ENCODE measurements at regions not wholly inside any gene's neighbourhood (a gene's known extent, or its start where the extent isn't known, plus 50 kb on each side); places are given as distances from the start of the nearest gene placed in this dataset.

DNA sequence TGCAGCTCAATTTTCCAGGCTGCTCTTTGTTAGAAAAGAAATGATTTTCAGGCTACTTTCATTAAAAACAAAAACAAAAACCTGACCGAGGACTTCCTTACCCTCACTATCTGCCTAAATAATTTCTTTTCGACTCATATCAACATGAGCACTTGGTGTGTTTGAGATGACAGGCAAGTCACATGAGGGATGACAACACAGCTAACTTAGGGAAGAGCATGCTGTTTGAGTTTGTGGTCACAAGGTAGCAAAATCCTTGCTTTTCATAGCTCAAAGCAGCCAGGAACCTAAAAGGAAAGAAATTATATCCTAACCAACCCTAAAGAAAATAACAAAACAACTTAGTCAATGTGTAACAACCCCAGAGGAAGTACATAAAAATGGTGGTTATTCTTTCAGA is 459.5 kb downstream of the KIF16B start:
- TF ChIP-seq, protein P1, sequence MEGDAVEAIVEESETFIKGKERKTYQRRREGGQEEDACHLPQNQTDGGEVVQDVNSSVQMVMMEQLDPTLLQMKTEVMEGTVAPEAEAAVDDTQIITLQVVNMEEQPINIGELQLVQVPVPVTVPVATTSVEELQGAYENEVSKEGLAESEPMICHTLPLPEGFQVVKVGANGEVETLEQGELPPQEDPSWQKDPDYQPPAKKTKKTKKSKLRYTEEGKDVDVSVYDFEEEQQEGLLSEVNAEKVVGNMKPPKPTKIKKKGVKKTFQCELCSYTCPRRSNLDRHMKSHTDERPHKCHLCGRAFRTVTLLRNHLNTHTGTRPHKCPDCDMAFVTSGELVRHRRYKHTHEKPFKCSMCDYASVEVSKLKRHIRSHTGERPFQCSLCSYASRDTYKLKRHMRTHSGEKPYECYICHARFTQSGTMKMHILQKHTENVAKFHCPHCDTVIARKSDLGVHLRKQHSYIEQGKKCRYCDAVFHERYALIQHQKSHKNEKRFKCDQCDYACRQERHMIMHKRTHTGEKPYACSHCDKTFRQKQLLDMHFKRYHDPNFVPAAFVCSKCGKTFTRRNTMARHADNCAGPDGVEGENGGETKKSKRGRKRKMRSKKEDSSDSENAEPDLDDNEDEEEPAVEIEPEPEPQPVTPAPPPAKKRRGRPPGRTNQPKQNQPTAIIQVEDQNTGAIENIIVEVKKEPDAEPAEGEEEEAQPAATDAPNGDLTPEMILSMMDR (conservative IDR thresholded peaks at IDR 0.05; ENCODE audit: low read depth, low read length): no peak
- no peak for TF ChIP-seq EZH2 (IDR thresholded peaks at IDR 0.05; ENCODE audit: low read length, unreplicated experiment)
